ENCODE measurements at regions not wholly inside any gene's neighbourhood (a gene's known extent, or its start where the extent isn't known, plus 50 kb on each side); places are given as distances from the start of the nearest gene placed in this dataset.

DNA sequence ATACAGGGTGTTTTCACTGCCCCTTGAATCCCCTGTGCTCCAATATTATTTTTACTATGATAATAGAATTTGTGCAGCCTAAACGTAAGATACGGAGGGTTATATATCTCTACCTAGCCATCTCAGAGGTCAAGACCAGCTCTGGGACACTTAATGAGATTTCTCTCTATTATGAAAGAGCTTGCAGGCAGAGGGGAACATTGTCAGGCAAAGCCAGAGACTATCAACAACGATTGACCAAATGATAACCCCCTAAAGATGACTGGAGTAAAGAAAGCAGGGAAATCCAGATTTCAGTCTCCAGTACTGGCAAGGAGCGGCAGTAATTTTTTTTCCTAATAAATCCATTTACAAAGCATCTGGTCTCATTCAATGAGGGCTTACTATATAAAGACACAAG is 59.8 kb upstream of the LPAR1 start:
- Histone ChIP-seq H3K36me3 (ENCODE audit: insufficient read depth, low read length) (no peaks in the 10 kb centered on the region), H3F3A (ENCODE audit: insufficient read depth, low read length, poor library complexity, severe bottlenecking) (no peaks in the 10 kb centered on the region), H3K79me2 (replicated peaks; ENCODE audit: insufficient read depth, low read length) (no peaks in the 10 kb centered on the region), H3K4me2 (ENCODE audit: low read length) (no peak overlapping the region), H3K27me3 (ENCODE audit: insufficient read depth, low read depth, low read length) (no peaks in the 10 kb centered on the region), H2AFZ (ENCODE audit: low read depth, low read length) (no peak overlapping the region), H3K9ac (ENCODE audit: low read length) (no peak overlapping the region), H4K20me1 (ENCODE audit: insufficient read depth) (no peaks in the 10 kb centered on the region), H3K4me3 (ENCODE audit: low read length) (no peak overlapping the region), H3K9me2 (ENCODE audit: insufficient read depth, low read length) (no peaks in the 10 kb centered on the region), H3K9me3 (ENCODE audit: low read length) (no peaks in the 10 kb centered on the region), H3K27ac (ENCODE audit: low read length) (no peak overlapping the region)
- TF ChIP-seq RAD21 (conservative IDR thresholded peaks at IDR 0.05) (no peak), MXI1 (conservative IDR thresholded peaks at IDR 0.05; ENCODE audit: poor library complexity, severe bottlenecking) (no peak)

DNA sequence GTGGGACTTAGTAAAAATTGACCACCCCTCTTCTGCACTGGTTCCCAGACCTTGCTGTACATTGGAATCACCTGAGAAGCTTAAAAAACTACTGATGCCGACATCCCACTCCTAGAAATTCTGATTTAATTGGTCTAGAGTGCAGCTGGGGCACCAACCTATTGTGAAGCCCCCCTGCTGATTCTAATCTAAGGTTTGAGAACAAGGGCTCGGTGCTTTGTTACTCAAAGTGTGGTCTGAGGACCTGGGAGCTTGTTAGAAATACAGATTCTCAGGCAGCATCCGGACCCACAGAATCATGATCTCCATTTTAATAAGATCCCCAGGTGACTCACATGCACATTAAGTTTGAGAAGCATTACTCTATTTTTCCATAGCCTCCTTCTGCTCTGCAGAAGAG is 57.8 kb upstream of the LPAR1 start:
- Histone ChIP-seq H3K79me2 (replicated peaks; ENCODE audit: insufficient read depth, low read length) (no peaks in the 10 kb centered on the region), H3F3A (ENCODE audit: insufficient read depth, low read length, poor library complexity, severe bottlenecking) (no peaks in the 10 kb centered on the region), H3K9me2 (ENCODE audit: insufficient read depth, low read length) (no peaks in the 10 kb centered on the region), H3K9ac (ENCODE audit: low read length) (no peak overlapping the region), H3K36me3 (ENCODE audit: insufficient read depth, low read length) (no peaks in the 10 kb centered on the region), H3K4me2 (ENCODE audit: low read length) (no peak overlapping the region), H4K20me1 (ENCODE audit: insufficient read depth) (no peaks in the 10 kb centered on the region), H2AFZ (ENCODE audit: low read depth, low read length) (no peak overlapping the region), H3K4me3 (ENCODE audit: low read length) (no peak overlapping the region), H3K9me3 (ENCODE audit: low read length) (no peaks in the 10 kb centered on the region), H3K27me3 (ENCODE audit: insufficient read depth, low read depth, low read length) (no peaks in the 10 kb centered on the region), H3K27ac (ENCODE audit: low read length) (no peak overlapping the region)
- TF ChIP-seq RAD21 (conservative IDR thresholded peaks at IDR 0.05): no peak
- TF ChIP-seq, protein P1, sequence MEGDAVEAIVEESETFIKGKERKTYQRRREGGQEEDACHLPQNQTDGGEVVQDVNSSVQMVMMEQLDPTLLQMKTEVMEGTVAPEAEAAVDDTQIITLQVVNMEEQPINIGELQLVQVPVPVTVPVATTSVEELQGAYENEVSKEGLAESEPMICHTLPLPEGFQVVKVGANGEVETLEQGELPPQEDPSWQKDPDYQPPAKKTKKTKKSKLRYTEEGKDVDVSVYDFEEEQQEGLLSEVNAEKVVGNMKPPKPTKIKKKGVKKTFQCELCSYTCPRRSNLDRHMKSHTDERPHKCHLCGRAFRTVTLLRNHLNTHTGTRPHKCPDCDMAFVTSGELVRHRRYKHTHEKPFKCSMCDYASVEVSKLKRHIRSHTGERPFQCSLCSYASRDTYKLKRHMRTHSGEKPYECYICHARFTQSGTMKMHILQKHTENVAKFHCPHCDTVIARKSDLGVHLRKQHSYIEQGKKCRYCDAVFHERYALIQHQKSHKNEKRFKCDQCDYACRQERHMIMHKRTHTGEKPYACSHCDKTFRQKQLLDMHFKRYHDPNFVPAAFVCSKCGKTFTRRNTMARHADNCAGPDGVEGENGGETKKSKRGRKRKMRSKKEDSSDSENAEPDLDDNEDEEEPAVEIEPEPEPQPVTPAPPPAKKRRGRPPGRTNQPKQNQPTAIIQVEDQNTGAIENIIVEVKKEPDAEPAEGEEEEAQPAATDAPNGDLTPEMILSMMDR (IDR thresholded peaks at IDR 0.05; ENCODE audit: poor library complexity, severe bottlenecking): no peak
- TF ChIP-seq TAF1 (IDR thresholded peaks at IDR 0.05; ENCODE audit: low read depth): no peak
- TF ChIP-seq, protein P2, sequence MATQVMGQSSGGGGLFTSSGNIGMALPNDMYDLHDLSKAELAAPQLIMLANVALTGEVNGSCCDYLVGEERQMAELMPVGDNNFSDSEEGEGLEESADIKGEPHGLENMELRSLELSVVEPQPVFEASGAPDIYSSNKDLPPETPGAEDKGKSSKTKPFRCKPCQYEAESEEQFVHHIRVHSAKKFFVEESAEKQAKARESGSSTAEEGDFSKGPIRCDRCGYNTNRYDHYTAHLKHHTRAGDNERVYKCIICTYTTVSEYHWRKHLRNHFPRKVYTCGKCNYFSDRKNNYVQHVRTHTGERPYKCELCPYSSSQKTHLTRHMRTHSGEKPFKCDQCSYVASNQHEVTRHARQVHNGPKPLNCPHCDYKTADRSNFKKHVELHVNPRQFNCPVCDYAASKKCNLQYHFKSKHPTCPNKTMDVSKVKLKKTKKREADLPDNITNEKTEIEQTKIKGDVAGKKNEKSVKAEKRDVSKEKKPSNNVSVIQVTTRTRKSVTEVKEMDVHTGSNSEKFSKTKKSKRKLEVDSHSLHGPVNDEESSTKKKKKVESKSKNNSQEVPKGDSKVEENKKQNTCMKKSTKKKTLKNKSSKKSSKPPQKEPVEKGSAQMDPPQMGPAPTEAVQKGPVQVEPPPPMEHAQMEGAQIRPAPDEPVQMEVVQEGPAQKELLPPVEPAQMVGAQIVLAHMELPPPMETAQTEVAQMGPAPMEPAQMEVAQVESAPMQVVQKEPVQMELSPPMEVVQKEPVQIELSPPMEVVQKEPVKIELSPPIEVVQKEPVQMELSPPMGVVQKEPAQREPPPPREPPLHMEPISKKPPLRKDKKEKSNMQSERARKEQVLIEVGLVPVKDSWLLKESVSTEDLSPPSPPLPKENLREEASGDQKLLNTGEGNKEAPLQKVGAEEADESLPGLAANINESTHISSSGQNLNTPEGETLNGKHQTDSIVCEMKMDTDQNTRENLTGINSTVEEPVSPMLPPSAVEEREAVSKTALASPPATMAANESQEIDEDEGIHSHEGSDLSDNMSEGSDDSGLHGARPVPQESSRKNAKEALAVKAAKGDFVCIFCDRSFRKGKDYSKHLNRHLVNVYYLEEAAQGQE (IDR thresholded peaks at IDR 0.05; ENCODE audit: borderline replicate concordance): no peak
- no peak for TF ChIP-seq SMC3 (conservative IDR thresholded peaks at IDR 0.05; ENCODE audit: poor library complexity)
- no peak for TF ChIP-seq POLR2AphosphoS5 (IDR thresholded peaks at IDR 0.05)
- TF ChIP-seq EP300 (conservative IDR thresholded peaks at IDR 0.05; ENCODE audit: poor library complexity, severe bottlenecking): no peak
- no peak for TF ChIP-seq EZH2 (IDR thresholded peaks at IDR 0.05; ENCODE audit: borderline replicate concordance, insufficient read depth, low read length, poor library complexity, severe bottlenecking)
- no peak for TF ChIP-seq MXI1 (conservative IDR thresholded peaks at IDR 0.05; ENCODE audit: poor library complexity, severe bottlenecking)

DNA sequence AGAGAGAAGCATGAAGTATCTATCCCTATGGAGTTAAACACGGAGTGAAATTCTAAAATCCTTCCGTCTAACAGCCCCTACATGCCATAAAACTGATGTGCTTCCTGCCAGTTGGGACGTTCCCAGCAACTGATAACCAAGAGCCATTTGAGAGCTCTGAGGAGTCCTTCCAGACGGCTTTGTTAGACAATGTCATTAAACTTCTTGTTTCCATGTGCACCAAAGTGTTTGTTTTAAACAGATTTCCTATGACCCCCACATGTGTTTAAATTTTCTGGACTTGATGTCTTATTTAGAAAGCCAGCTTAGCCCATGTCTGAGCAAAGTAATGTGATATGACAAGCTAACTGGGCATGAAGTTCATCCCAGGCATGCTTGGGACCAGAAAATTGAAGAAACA is 57.2 kb upstream of the LPAR1 start:
- TF ChIP-seq POLR2AphosphoS5 (IDR thresholded peaks at IDR 0.05) (no peak), EZH2 (IDR thresholded peaks at IDR 0.05; ENCODE audit: borderline replicate concordance, insufficient read depth, low read length, poor library complexity, severe bottlenecking) (no peak), SMC3 (conservative IDR thresholded peaks at IDR 0.05; ENCODE audit: poor library complexity) (no peak), RAD21 (conservative IDR thresholded peaks at IDR 0.05) (no peak), MXI1 (conservative IDR thresholded peaks at IDR 0.05; ENCODE audit: poor library complexity, severe bottlenecking) (no peak), TAF1 (IDR thresholded peaks at IDR 0.05; ENCODE audit: low read depth) (no peak), EP300 (conservative IDR thresholded peaks at IDR 0.05; ENCODE audit: poor library complexity, severe bottlenecking) (no peak)
- TF ChIP-seq, protein P2 (IDR thresholded peaks at IDR 0.05; ENCODE audit: borderline replicate concordance): no peak
- TF ChIP-seq, protein P1 (IDR thresholded peaks at IDR 0.05; ENCODE audit: poor library complexity, severe bottlenecking): no peak
- no peak overlapping the region for H3K4me3 ChIP-seq (ENCODE audit: low read length)
- no peaks in the 10 kb centered on the region for H3K9me3 ChIP-seq (ENCODE audit: low read length)
- no peaks in the 10 kb centered on the region for H3K36me3 ChIP-seq (ENCODE audit: insufficient read depth, low read length)
- no peak overlapping the region for H3K27ac ChIP-seq (ENCODE audit: low read length)
- no peak overlapping the region for H3K4me2 ChIP-seq (ENCODE audit: low read length)
- no peaks in the 10 kb centered on the region for H3F3A ChIP-seq (ENCODE audit: insufficient read depth, low read length, poor library complexity, severe bottlenecking)
- H3K9ac ChIP-seq (ENCODE audit: low read length): no peak overlapping the region
- H3K27me3 ChIP-seq (ENCODE audit: insufficient read depth, low read depth, low read length): no peaks in the 10 kb centered on the region
- no peaks in the 10 kb centered on the region for H4K20me1 ChIP-seq (ENCODE audit: insufficient read depth)
- H3K9me2 ChIP-seq (ENCODE audit: insufficient read depth, low read length): no peaks in the 10 kb centered on the region
- H3K79me2 ChIP-seq (replicated peaks; ENCODE audit: insufficient read depth, low read length): no peaks in the 10 kb centered on the region
- H2AFZ ChIP-seq (ENCODE audit: low read depth, low read length): no peak overlapping the region

All from neural cell (in vitro differentiated cells).